Fibroblast of upper back skin (primary cell): ENCODE measurements at regions not wholly inside any gene's neighbourhood (a gene's known extent, or its start where the extent isn't known, plus 50 kb on each side); places are given as distances from the start of the nearest gene placed in this dataset.
"Not testable (repeated sequence)": the region's sequence is repeated elsewhere in the genome, so short reads cannot be mapped to it uniquely, and the experiment has no call there.

Experiments used
- DNase-seq: peaks from one replicate; pipeline ENCODE4 v3.0.0-alpha.2; 2013

GRCh38 chr14:89078021-89078795 lies 253.8 kb downstream of the TTC8 start:
- DNase-seq = no peak

- DNase-seq = no peak
These were observed 260.8 kb downstream of the TTC8 start for GRCh38 chr14:89085231-89085731.

GRCh38 chr14:89085737-89086382 lies 261.4 kb downstream of the TTC8 start:
- peak; percentile 42 for DNase-seq

- no peak for DNase-seq
These were observed 264.1 kb downstream of the TTC8 start for GRCh38 chr14:89088530-89088929.

GRCh38 chr14:89089330-89089729 lies 264.9 kb downstream of the TTC8 start:
- DNase-seq = no peak

GRCh38 chr14:89091781-89092180 lies 267.3 kb downstream of the TTC8 start:
- no peak for DNase-seq

- DNase-seq = no peak
These were observed 268.8 kb downstream of the TTC8 start for GRCh38 chr14:89093083-89093730.

GRCh38 chr14:89095036-89095435 lies 270.6 kb downstream of the TTC8 start:
- DNase-seq = no peak

GRCh38 chr14:89096946-89097345 lies 272.5 kb downstream of the TTC8 start:
- DNase-seq = no peak

GRCh38 chr14:89098254-89098653 lies 273.8 kb downstream of the TTC8 start:
- DNase-seq = no peak

GRCh38 chr14:89104171-89104817 lies 279.8 kb downstream of the TTC8 start:
- not testable (repeated sequence) for DNase-seq

- not testable (repeated sequence) for DNase-seq
These were observed 280.4 kb downstream of the TTC8 start for GRCh38 chr14:89104861-89105260.
